Right atrium auricular region (tissue), 2 donors: ENCODE measurements at regions not wholly inside any gene's neighbourhood (a gene's known extent, or its start where the extent isn't known, plus 50 kb on each side); places are given as distances from the start of the nearest gene placed in this dataset.
"Not testable (repeated sequence)": the region's sequence is repeated elsewhere in the genome, so short reads cannot be mapped to it uniquely, and the experiment has no call there.

Experiments
- DNase-seq: peaks from one replicate; pipeline ENCODE4 v3.0.0-alpha.2; 2019; ENCODE audit warnings: low spot score
- H3K27ac ChIP-seq, 2 donors: fragments of 200-600 bp; sonication (generic); 1 replicate in 1 of 2; 2 replicates in 1 of 2; pipeline ENCODE4 v1.5.1; 2016 to 2019
- H3K27me3 ChIP-seq, 2 donors: fragments of 200-600 bp; sonication (generic); one replicate each; pipeline versions ENCODE4 v1.5.1 to v1.6.0; 2017 to 2019
- H3K36me3 ChIP-seq: fragments of 200-600 bp; sonication (generic); one replicate; pipeline ENCODE4 v1.5.1; 2016
- H3K4me1 ChIP-seq, 2 donors: fragments of 200-600 bp; sonication (generic); one replicate each; pipeline versions ENCODE4 v1.5.1 to v1.6.0; 2017 to 2019
- H3K4me3 ChIP-seq, 2 donors: fragments of 200-600 bp; sonication (generic); 1 replicate in 1 of 2; 2 replicates in 1 of 2; pipeline ENCODE4 v1.5.1; 2017 to 2019; ENCODE audit warnings: mild to moderate bottlenecking in 1 of 2, moderate library complexity in 1 of 2
- H3K9me3 ChIP-seq, 2 donors: fragments of 200-600 bp; sonication (generic); one replicate each; pipeline ENCODE4 v1.5.1; 2019
- CTCF ChIP-seq, 2 donors: fragments of 200-600 bp; sonication (generic); IDR thresholded peaks; one replicate each; pipeline ENCODE4 v1.5.1; 2019; ENCODE audit warnings: antibody characterized with exemption in 2 of 2

DNA sequence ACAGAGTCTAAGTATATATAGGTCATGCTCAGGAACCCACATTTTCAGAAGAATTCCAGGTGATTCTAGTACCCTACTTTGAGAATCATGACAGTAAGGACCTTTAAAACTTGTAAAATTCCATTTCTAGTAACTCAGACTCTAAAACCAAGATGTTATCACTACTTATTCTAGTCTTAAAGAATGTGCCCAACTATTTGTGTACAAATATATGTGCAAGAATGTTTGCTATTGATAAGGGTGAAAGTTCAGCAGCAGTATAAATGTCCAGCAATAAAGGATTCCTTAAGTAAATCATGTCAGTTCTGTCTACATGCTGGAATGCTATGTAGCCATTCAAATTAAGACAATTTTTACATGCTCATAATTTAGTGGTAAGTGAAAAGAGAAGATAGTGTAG, 71.1 kb upstream of the MAGEB2 start:
- Histone ChIP-seq H3K9me3 (no peaks in the 10 kb centered on the region), H3K4me1 (no peaks in the 10 kb centered on the region), H3K27me3 (no peaks in the 10 kb centered on the region), H3K4me3 (no peak overlapping the region), H3K36me3 (no peaks in the 10 kb centered on the region), H3K27ac (no peak overlapping the region)
- no peak for TF ChIP-seq CTCF (IDR thresholded peaks at IDR 0.05)
- DNase-seq, result no peak

DNA sequence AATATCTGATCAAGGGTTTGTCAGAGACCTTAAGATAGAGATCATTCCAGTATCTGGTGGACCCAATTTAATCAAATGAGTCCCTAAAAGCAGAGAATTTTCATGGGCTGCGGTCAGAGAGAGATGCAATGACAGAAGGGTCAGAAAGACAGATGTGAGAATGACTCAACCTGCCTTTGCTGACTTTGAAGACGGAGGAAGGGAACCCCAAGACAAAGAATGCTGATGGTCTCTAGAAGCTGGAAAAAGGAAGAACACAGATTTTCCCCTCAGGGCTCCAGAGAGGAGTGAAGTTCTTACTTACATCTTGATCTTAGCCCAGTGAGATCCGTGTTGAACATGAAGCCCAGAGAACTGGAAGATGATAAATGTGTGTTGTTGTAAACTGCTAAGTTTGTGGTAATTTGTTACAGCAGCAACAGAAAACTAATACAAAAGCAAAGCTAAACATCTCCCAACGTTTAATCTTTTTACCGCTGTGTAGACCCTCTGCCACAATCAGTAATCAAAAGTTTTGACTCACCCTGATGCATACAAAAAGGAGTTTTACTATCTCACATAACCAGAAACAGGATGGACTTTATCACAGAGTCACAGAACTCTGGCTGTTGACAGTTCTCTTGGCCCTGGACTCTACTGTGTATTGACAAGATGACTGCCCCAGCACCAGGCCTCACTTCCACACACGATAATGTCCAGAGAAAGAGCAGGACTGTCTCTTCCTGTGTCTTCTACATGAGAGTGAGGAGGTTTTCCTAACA, 70.2 kb upstream of the MAGEB2 start:
- no peaks in the 10 kb centered on the region for H3K27me3 ChIP-seq
- H3K36me3 ChIP-seq, result no peaks in the 10 kb centered on the region
- H3K27ac ChIP-seq, result no peak overlapping the region

DNA sequence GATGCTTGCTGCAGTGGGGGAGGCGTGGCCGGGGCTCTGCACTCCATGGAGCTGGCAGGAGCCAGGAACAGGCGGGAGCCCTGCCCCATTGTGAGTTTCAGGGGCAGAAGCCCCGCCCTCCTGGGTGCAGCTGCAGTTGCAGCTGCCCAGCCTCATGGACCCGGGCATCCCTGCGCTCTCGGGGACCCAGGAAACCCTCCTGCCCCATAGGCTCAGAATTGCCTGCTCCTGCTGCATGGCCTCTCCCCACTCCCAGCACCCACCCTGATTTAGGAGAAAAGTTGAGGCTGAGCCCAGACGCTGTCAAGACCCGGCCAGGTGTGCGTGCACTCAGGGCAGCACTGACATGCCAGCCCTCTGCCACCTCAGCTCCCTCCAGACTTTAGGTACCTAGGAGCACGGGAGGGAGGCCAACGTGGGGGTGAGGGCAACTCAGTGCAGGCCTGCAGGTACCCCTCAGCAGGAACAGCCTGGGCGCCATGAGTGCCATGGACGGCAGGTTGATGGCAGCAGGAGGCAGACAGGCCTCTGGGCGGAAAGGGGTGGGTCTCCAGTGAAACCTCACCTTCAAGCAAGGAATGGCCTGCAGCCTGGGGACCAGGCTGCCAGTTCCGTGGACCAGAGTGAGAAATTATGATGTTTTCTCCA, 67.2 kb upstream of the MAGEB2 start:
- H3K9me3 ChIP-seq, result no peaks in the 10 kb centered on the region
- no peaks in the 10 kb centered on the region for H3K4me1 ChIP-seq
- H3K27ac ChIP-seq, result no peak overlapping the region
- H3K4me3 ChIP-seq, result no peak overlapping the region
- H3K36me3 ChIP-seq, result no peaks in the 10 kb centered on the region
- no peak for TF ChIP-seq CTCF (IDR thresholded peaks at IDR 0.05)
- no peaks in the 10 kb centered on the region for H3K27me3 ChIP-seq
- DNase-seq, result no peak

More for the DNA sequence above, 70.2 kb upstream of the MAGEB2 start:
- no peaks in the 10 kb centered on the region for H3K9me3 ChIP-seq
- H3K4me1 ChIP-seq, result no peaks in the 10 kb centered on the region
- DNase-seq, result no peak
- no peak for TF ChIP-seq CTCF (IDR thresholded peaks at IDR 0.05)
- no peak overlapping the region for H3K4me3 ChIP-seq

- not testable (repeated sequence) for H3K27ac ChIP-seq, H3K9me3 ChIP-seq, H3K4me1 ChIP-seq, H3K27me3 ChIP-seq, H3K36me3 ChIP-seq, H3K4me3 ChIP-seq, DNase-seq
Observed at GRCh38 chrX:30149206-30149605, 66.2 kb upstream of the MAGEB2 start.

- Histone ChIP-seq H3K36me3 (no peaks in the 10 kb centered on the region), H3K27me3 (no peaks in the 10 kb centered on the region), H3K4me3 (no peak overlapping the region), H3K9me3 (no peaks in the 10 kb centered on the region), H3K4me1 (no peaks in the 10 kb centered on the region), H3K27ac (no peak overlapping the region)
- no peak for TF ChIP-seq CTCF (IDR thresholded peaks at IDR 0.05)
- DNase-seq, result no peak
Observed at GRCh38 chrX:30150196-30150895, 65.0 kb upstream of the MAGEB2 start.

GRCh38 chrX:30151964-30152363, 63.4 kb upstream of the MAGEB2 start:
- no peak for TF ChIP-seq CTCF (IDR thresholded peaks at IDR 0.05)
- DNase-seq, result no peak
- Histone ChIP-seq H3K27ac (no peak overlapping the region), H3K4me1 (no peaks in the 10 kb centered on the region), H3K36me3 (no peaks in the 10 kb centered on the region), H3K4me3 (no peak overlapping the region), H3K9me3 (no peaks in the 10 kb centered on the region), H3K27me3 (no peaks in the 10 kb centered on the region)
